ENCODE measurements at regions not wholly inside any gene's neighbourhood (a gene's known extent, or its start where the extent isn't known, plus 50 kb on each side); places are given as distances from the start of the nearest gene placed in this dataset.

DNA sequence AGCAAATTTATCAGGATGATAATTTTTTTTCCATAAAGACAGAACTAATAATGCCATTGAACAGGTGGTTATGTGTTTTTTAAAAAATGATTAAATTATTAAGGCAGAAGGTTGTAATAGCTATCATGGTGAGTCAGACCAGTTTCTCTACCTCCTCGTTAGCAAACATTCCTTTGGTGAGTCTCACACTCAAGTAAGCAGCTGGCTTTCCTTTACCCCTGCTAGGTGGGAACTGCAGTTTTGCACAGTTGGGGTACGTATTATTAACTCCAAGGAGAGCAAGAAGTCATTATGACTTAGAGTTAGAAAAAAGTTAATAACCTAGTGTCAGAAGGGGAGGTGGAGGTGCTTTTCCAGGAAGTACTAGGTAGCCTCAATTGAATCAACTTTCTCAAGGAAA lies 165.3 kb downstream of the SNAPC1 start:
- H3K9ac ChIP-seq (ENCODE audit: low read depth, low read length), result no peak overlapping the region

GRCh38 chr14:61928300-61928699 lies 166.1 kb downstream of the SNAPC1 start:
- H2AFZ ChIP-seq (ENCODE audit: low read depth, low read length), result no peak overlapping the region
- no peaks in the 10 kb centered on the region for H3K36me3 ChIP-seq (ENCODE audit: insufficient read depth, low read length)
- H3K4me1 ChIP-seq (ENCODE audit: insufficient read depth, low read length), result no peaks in the 10 kb centered on the region
- H3K9me3 ChIP-seq (ENCODE audit: insufficient read depth, low read length, severe bottlenecking), result no peaks in the 10 kb centered on the region
- H3K9ac ChIP-seq (ENCODE audit: low read depth, low read length), result no peak overlapping the region
- no peak for TF ChIP-seq EZH2 (IDR thresholded peaks at IDR 0.05; ENCODE audit: borderline replicate concordance, low read depth, low read length, severe bottlenecking)
- TF ChIP-seq, protein P1, sequence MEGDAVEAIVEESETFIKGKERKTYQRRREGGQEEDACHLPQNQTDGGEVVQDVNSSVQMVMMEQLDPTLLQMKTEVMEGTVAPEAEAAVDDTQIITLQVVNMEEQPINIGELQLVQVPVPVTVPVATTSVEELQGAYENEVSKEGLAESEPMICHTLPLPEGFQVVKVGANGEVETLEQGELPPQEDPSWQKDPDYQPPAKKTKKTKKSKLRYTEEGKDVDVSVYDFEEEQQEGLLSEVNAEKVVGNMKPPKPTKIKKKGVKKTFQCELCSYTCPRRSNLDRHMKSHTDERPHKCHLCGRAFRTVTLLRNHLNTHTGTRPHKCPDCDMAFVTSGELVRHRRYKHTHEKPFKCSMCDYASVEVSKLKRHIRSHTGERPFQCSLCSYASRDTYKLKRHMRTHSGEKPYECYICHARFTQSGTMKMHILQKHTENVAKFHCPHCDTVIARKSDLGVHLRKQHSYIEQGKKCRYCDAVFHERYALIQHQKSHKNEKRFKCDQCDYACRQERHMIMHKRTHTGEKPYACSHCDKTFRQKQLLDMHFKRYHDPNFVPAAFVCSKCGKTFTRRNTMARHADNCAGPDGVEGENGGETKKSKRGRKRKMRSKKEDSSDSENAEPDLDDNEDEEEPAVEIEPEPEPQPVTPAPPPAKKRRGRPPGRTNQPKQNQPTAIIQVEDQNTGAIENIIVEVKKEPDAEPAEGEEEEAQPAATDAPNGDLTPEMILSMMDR (IDR thresholded peaks at IDR 0.05; ENCODE audit: borderline replicate concordance, extremely low read depth, low read length, poor library complexity, severe bottlenecking), result no peak
- no peaks in the 10 kb centered on the region for H3K79me2 ChIP-seq (ENCODE audit: insufficient read depth, low read length)
- no peak overlapping the region for H3K27ac ChIP-seq (ENCODE audit: low read length)
- ATAC-seq (ENCODE audit: insufficient read depth, low read depth), result no peak
- DNase-seq, result no peak
- H3K4me3 ChIP-seq (ENCODE audit: low read depth in 1 of 2, low read length in 2 of 2), result no peak overlapping the region
- peaks cover 24% of the 10 kb centered on the region for H3K27me3 ChIP-seq (ENCODE audit: insufficient read depth, low read length, poor library complexity)
- H3K4me2 ChIP-seq (ENCODE audit: insufficient read depth, low read length), result no peak overlapping the region
- H4K20me1 ChIP-seq (ENCODE audit: insufficient read depth, low read length), result no peaks in the 10 kb centered on the region

More for the DNA sequence above, 165.3 kb downstream of the SNAPC1 start:
- DNase-seq (no peak), ATAC-seq (ENCODE audit: insufficient read depth, low read depth) (no peak)
- no peak overlapping the region for H3K4me2 ChIP-seq (ENCODE audit: insufficient read depth, low read length)
- H4K20me1 ChIP-seq (ENCODE audit: insufficient read depth, low read length), result no peaks in the 10 kb centered on the region
- H2AFZ ChIP-seq (ENCODE audit: low read depth, low read length), result no peak overlapping the region
- no peaks in the 10 kb centered on the region for H3K79me2 ChIP-seq (ENCODE audit: insufficient read depth, low read length)
- H3K9me3 ChIP-seq (ENCODE audit: insufficient read depth, low read length, severe bottlenecking), result no peaks in the 10 kb centered on the region
- no peak overlapping the region for H3K4me3 ChIP-seq (ENCODE audit: low read depth in 1 of 2, low read length in 2 of 2)
- TF ChIP-seq, protein P1 (IDR thresholded peaks at IDR 0.05; ENCODE audit: borderline replicate concordance, extremely low read depth, low read length, poor library complexity, severe bottlenecking), result no peak
- peaks cover 21% of the 10 kb centered on the region for H3K27me3 ChIP-seq (ENCODE audit: insufficient read depth, low read length, poor library complexity)
- H3K36me3 ChIP-seq (ENCODE audit: insufficient read depth, low read length), result no peaks in the 10 kb centered on the region
- H3K4me1 ChIP-seq (ENCODE audit: insufficient read depth, low read length), result no peaks in the 10 kb centered on the region
- H3K27ac ChIP-seq (ENCODE audit: low read length), result no peak overlapping the region

- Histone ChIP-seq H3K36me3 (ENCODE audit: insufficient read depth, low read length) (no peaks in the 10 kb centered on the region), H3K4me2 (ENCODE audit: insufficient read depth, low read length) (no peak overlapping the region), H3K4me3 (ENCODE audit: low read depth in 1 of 2, low read length in 2 of 2) (no peak overlapping the region), H3K9me3 (ENCODE audit: insufficient read depth, low read length, severe bottlenecking) (no peaks in the 10 kb centered on the region), H3K9ac (ENCODE audit: low read depth, low read length) (no peak overlapping the region), H3K79me2 (ENCODE audit: insufficient read depth, low read length) (no peaks in the 10 kb centered on the region), H3K27ac (ENCODE audit: low read length) (no peak overlapping the region), H3K4me1 (ENCODE audit: insufficient read depth, low read length) (no peaks in the 10 kb centered on the region), H4K20me1 (ENCODE audit: insufficient read depth, low read length) (no peaks in the 10 kb centered on the region), H3K27me3 (ENCODE audit: insufficient read depth, low read length, poor library complexity) (peaks cover 27% of the 10 kb centered on the region), H2AFZ (ENCODE audit: low read depth, low read length) (no peak overlapping the region)
- DNase-seq (no peak), ATAC-seq (ENCODE audit: insufficient read depth, low read depth) (no peak)
- TF ChIP-seq, protein P1 (IDR thresholded peaks at IDR 0.05; ENCODE audit: borderline replicate concordance, extremely low read depth, low read length, poor library complexity, severe bottlenecking), result no peak
- TF ChIP-seq EZH2 (IDR thresholded peaks at IDR 0.05; ENCODE audit: borderline replicate concordance, low read depth, low read length, severe bottlenecking), result no peak
Observed at GRCh38 chr14:61928701-61929100, 166.5 kb downstream of the SNAPC1 start.

- no peak for ATAC-seq (ENCODE audit: insufficient read depth, low read depth)
- TF ChIP-seq EZH2 (IDR thresholded peaks at IDR 0.05; ENCODE audit: borderline replicate concordance, low read depth, low read length, severe bottlenecking), result no peak
- TF ChIP-seq, protein P1 (IDR thresholded peaks at IDR 0.05; ENCODE audit: borderline replicate concordance, extremely low read depth, low read length, poor library complexity, severe bottlenecking), result no peak
- no peaks in the 10 kb centered on the region for H3K4me1 ChIP-seq (ENCODE audit: insufficient read depth, low read length)
Observed at GRCh38 chr14:61929651-61930050, 167.4 kb downstream of the SNAPC1 start.

More at GRCh38 chr14:61929651-61930050, 167.4 kb downstream of the SNAPC1 start:
- Histone ChIP-seq H3K27me3 (ENCODE audit: insufficient read depth, low read length, poor library complexity) (peaks cover 27% of the 10 kb centered on the region), H3K27ac (ENCODE audit: low read length) (no peak overlapping the region), H2AFZ (ENCODE audit: low read depth, low read length) (no peak overlapping the region), H3K4me3 (ENCODE audit: low read depth in 1 of 2, low read length in 2 of 2) (no peak overlapping the region), H4K20me1 (ENCODE audit: insufficient read depth, low read length) (no peaks in the 10 kb centered on the region), H3K9ac (ENCODE audit: low read depth, low read length) (no peak overlapping the region), H3K9me3 (ENCODE audit: insufficient read depth, low read length, severe bottlenecking) (no peaks in the 10 kb centered on the region), H3K4me2 (ENCODE audit: insufficient read depth, low read length) (no peak overlapping the region), H3K36me3 (ENCODE audit: insufficient read depth, low read length) (no peaks in the 10 kb centered on the region), H3K79me2 (ENCODE audit: insufficient read depth, low read length) (no peaks in the 10 kb centered on the region)
- no peak for DNase-seq
